HG03095 (cell line): ENCODE measurements at regions not wholly inside any gene's neighbourhood (a gene's known extent, or its start where the extent isn't known, plus 50 kb on each side); places are given as distances from the start of the nearest gene placed in this dataset.
A peak's percentile ranks its signal among the peaks of the same experiment; 100 is the strongest.
"Not testable (repeated sequence)": the region's sequence is repeated elsewhere in the genome, so short reads cannot be mapped to it uniquely, and the experiment has no call there.

Experiments
- ATAC-seq: cut with Tn5 transposase; IDR thresholded peaks from one replicate; pipeline ENCODE4 v1.9.1; 2021; ENCODE audit warnings: moderate library complexity; ENCODE audit not compliant: unreplicated experiment

GRCh38 chr2:18993756-18994338, 364.6 kb downstream of the OSR1 start:
- no peak for ATAC-seq

- ATAC-seq, result no peak
These were observed 366.9 kb downstream of the OSR1 start for GRCh38 chr2:18991177-18992168.

GRCh38 chr2:18988631-18989232, 369.7 kb downstream of the OSR1 start:
- no peak for ATAC-seq

DNA sequence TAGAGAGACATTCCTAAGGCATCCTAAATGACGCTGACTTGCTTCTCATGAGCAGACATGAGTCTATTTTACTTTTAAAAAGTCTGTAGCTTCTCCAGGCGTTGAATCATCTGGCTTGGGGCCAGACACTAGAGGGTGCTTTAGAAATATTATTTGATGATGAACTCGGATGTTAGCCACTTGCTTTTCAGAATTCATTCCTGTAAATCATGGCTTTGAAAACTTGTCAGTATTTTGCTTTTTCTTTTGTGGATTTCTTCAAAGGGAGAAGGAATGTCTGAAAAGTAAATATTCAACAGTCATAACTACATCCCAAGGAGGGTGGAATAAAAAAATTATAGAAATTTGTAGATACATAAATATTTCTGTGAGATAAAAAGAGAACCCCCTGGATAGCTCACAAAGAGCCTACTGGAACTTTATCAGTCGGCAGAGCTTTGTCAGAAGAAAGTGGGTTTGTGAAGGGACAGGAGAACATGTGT, 370.8 kb downstream of the OSR1 start:
- no peak for ATAC-seq

DNA sequence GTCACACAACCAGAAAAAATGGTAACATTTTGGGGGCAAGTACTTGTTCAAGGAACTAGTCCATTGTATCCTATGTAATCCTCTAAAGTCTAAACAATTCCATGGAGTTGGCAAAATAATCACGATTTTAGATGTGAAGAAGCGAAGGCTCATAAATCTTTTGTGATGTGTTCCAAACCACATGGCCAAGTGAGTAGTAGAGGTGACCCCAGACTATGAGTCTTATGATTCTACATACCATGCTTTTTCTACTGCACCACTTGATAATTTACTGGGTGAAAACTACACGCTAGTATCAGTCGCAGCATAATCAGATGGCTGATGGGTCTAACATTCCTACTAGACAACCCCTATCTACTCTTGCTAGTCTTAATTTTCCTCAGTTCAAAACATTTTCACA, 371.4 kb downstream of the OSR1 start:
- no peak for ATAC-seq

GRCh38 chr2:18986046-18986445, 372.4 kb downstream of the OSR1 start:
- no peak for ATAC-seq

- ATAC-seq, result no peak
These were observed 377.5 kb downstream of the OSR1 start for GRCh38 chr2:18980786-18981430.

DNA sequence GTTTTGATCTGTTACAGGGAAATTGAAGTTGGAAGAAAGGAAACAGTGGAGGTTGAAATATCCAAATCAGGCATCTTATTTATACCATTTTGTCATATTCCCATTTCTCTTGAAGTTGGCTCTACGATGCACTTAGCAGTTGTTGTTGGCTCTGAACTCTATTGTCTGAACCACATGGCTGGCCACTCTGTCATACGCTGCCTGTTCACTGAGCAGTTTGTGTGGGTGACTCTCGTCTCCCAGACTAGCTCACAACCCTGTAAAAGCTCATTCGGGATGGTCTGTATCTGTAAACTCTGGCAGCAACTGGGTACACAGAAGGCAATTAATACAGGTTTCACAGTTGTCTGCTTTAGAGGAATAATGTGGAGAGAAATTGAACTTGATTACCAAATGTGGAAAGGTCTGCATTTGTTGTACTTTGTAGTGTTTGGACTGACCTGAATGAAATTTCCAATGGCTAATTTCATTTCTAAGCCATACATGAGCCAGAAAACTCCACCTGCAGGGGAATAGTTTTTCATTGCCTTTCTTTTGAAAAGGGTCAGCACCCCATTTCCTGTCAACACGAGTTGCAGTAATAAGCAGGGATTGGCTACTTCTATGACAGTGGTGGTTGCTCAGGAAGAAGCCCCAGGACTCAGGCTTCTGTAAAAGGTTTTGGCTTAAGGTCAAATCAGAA, 378.2 kb downstream of the OSR1 start:
- no peak for ATAC-seq

- no peak for ATAC-seq
These were observed 381.0 kb downstream of the OSR1 start for GRCh38 chr2:18977409-18977808.

GRCh38 chr2:18976168-18976961, 382.1 kb downstream of the OSR1 start:
- peak; percentile 90 for ATAC-seq

DNA sequence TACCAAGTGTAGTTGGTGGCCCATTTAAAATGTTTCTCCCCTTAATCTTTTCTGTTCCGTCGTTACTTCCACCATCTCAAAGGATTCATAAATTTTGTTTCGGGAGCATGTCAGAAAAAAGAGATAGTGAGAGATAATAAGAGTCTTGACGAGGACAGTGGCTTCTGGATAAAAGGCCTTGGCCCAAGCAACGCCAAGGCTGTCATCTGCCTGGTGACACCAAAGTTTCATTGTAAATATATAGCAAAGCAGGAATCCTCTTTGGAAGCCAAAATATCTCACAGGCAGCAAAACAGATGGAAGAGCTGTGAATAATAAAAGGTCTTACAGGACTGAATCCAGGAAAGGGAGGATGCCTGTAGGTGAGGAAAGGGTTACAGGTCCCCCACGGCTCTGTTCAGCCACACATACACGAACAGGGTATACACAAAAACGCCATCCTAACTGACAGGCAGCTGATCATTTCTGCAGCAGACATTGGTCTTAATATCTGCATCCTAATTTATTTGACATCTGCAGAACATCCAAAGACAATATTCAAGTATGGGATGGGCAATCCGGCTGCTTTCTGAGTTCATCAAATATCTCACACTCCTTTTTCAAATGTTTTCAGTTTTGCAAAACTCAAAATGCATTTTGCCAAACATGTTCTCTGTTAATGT, 382.8 kb downstream of the OSR1 start:
- no peak for ATAC-seq

DNA sequence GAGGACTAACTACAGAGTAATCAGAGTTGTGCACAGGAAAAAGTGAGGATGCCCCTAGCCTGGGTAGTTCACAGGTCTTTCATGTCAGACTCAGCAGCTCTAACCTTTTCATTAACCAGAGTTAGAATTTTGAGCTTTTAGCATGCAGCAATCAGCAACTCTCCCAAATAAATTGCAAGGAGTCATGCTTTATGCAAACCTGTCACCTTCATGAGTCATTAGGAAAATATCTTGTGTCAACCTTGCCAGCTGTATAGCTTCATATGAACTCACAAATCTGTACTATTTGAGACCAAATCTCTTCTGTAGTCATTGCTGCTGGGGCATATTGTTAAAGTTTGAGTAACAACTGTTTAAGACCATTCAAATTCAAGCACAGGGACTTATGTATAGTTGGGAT, 382.3 kb upstream of the NT5C1B start:
- no peak for ATAC-seq

- no peak for ATAC-seq
These were observed 381.7 kb upstream of the NT5C1B start for GRCh38 chr2:18971069-18971378.

DNA sequence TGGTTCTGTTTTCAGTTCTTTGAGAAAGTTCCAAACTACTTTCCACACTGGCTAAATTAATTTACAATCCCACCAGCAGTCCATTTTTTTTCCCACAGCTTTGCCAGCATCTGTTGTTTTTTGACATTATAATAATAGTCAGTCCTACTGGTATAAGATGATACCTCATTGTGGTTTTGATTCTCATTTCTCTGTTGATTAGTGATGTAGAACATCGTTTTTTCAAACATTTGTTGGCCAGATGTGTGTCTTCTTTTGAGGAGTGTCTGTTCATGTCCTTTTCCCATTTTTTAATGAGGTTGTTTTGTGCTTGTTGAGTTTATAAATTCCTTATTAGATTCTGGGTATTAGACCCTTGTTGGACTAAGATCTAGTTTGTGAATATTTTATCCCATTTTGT, 376.8 kb upstream of the NT5C1B start:
- no peak for ATAC-seq

GRCh38 chr2:18963739-18964256, 374.4 kb upstream of the NT5C1B start:
- not testable (repeated sequence) for ATAC-seq

DNA sequence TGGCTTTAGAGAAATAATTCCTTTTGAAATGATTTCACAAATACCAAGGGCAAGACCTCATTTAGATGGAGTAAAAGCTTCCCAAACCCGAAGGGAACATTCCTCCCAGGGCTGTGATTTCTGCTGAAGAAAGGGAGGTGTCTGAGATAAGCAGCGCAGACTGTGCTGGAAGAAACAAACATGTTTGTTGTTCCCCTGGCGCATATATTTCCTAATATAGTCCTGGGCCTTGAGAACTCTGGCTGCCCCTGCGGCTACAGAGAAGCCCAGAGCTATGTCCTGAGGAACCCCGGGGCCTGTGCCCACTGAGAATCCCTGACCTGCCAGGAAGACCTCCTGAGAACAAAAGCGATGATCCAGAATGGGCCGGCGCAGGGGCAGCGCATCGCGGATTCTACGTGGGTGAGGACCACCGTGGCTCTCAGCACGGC, 372.6 kb upstream of the NT5C1B start:
- ATAC-seq, result no peak

DNA sequence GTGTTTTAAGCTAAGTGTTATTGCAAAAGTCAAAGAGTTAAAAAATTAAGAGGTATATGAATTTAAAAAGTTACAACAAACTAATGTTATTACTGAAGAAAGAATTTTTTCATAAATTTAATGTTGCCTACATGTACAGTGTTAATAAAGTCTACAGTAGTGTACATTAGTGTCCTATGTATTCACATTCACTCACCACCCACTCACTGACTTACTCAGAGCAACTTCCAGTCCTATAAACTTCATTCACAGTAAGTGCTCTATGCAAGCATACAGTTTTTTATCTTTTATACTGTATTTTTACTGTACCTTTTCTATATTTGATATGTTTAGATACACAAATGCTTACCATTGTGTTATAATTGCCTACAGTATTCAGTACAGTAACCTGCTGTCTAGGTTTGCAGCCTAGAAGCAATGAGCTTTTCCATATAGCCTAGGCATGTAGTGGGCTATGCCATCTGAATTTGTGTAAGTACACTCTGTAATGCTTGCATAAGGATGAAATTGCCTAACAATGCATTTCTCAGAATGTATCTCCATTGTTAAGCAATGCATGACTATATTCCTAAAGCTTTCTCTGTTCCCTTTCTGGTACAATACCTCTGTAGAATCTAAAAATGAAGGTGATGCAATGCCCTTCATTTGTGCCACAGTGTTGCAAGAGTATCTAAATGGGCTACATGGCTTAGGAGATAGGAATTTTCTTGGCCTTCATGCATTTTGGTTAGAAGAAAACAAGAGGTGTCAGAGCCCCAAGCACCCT, 370.8 kb upstream of the NT5C1B start:
- ATAC-seq, result no peak

DNA sequence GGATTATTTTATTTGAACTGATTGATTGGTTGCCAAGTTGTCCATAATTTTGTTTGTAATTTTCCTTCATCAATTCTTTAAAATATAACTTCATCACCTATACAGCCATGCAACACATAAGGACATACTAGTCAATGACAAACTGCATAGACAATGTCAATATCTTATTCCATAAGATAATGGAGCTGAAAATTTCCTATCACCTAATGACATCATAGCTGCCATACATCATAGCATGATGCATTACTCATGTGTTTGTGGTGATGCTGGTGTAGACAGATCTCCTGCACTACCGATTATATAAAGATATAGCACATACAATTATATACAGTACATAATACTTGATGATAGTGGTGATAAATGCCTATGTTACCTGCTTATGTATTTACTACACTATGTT, 369.8 kb upstream of the NT5C1B start:
- no peak for ATAC-seq

GRCh38 chr2:18957909-18958308, 368.5 kb upstream of the NT5C1B start:
- ATAC-seq, result no peak
